Esophagus muscularis mucosa (tissue), 4 donors: ENCODE measurements at regions not wholly inside any gene's neighbourhood (a gene's known extent, or its start where the extent isn't known, plus 50 kb on each side); places are given as distances from the start of the nearest gene placed in this dataset.

Source experiments
- EP300 ChIP-seq: sonication (generic); formaldehyde crosslinking; IDR thresholded peaks from one replicate; pipeline ENCODE4 v1.6.1; 2017; ENCODE audit warnings: antibody characterized with exemption
- POLR2A ChIP-seq: fragments of 450-650 bp; IDR thresholded peaks from one replicate; pipeline ENCODE4 v1.6.1; 2017; ENCODE audit warnings: antibody characterized with exemption, moderate library complexity, mild to moderate bottlenecking, low read depth
- POLR2AphosphoS5 ChIP-seq, 2 donors: sonication (generic); formaldehyde crosslinking; IDR thresholded peaks; one replicate each; pipeline ENCODE4 v1.6.1; 2017; ENCODE audit warnings: antibody characterized with exemption in 2 of 2
- TF ChIP-seq, protein P1 (sequence below), 3 experiments: fragments of 200-600 bp in 2 of 3; fragments of 450-650 bp in 1 of 3; sonication (generic) in 2 of 3; IDR thresholded peaks; one replicate each; pipeline ENCODE4 v1.5.1; 2017 to 2019; ENCODE audit warnings: antibody characterized with exemption in 3 of 3, mild to moderate bottlenecking in 2 of 3, moderate library complexity in 1 of 3

DNA sequence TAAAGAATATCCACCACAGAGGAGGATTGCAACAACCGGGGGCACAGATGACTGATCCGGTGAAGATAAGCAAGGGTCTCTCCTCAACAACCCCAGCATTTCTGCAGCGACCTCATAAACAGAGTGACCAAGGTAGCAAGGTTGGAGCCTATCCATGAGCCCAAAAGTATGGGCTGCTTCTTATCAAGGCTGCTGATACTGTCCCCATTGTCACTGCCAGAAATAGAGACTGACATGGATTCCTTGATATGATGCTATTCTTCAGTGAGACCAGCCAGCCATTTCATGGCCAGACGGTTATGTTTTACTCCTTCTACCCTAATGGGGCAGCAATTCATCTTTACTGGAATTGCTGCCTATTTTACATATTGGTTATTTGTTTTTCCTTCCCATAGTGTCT lies 61.9 kb upstream of the ARHGAP5 start:
- TF ChIP-seq POLR2A (no peak), POLR2AphosphoS5 (IDR thresholded peaks at IDR 0.05) (no peak), EP300 (no peak)
- TF ChIP-seq, protein P1, sequence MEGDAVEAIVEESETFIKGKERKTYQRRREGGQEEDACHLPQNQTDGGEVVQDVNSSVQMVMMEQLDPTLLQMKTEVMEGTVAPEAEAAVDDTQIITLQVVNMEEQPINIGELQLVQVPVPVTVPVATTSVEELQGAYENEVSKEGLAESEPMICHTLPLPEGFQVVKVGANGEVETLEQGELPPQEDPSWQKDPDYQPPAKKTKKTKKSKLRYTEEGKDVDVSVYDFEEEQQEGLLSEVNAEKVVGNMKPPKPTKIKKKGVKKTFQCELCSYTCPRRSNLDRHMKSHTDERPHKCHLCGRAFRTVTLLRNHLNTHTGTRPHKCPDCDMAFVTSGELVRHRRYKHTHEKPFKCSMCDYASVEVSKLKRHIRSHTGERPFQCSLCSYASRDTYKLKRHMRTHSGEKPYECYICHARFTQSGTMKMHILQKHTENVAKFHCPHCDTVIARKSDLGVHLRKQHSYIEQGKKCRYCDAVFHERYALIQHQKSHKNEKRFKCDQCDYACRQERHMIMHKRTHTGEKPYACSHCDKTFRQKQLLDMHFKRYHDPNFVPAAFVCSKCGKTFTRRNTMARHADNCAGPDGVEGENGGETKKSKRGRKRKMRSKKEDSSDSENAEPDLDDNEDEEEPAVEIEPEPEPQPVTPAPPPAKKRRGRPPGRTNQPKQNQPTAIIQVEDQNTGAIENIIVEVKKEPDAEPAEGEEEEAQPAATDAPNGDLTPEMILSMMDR (IDR thresholded peaks at IDR 0.05) = no peak
